HG03025 (cell line): ENCODE measurements at regions not wholly inside any gene's neighbourhood (a gene's known extent, or its start where the extent isn't known, plus 50 kb on each side); places are given as distances from the start of the nearest gene placed in this dataset.
"Not testable (repeated sequence)": the region's sequence is repeated elsewhere in the genome, so short reads cannot be mapped to it uniquely, and the experiment has no call there.

ENCODE experiments used
- ATAC-seq: cut with Tn5 transposase; IDR thresholded peaks from one replicate; pipeline ENCODE4 v1.9.1; 2021; ENCODE audit warnings: mild to moderate bottlenecking, moderate library complexity; ENCODE audit not compliant: unreplicated experiment, low FRiP score

DNA sequence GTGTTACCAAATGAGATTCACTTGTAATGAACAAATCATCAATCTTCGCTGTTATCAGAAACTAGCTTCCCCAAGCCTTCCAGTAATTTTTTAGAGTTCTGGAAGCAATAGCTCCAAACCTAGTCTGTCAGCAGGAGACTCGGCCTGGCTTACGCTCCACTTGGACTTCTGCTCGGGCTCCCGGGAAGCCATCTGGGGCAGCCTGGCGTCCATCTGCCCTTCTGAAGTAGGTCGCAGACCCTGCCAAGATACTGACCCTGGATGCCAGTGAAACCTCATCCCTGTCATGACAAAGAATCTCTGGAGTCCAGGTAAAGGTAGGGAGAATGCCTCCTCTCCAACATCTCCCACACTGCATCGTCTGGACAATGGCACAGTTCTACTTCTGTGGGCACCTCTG, 493.8 kb upstream of the ZFP42 start:
- no peak for ATAC-seq

- ATAC-seq = no peak
Observed at GRCh38 chr4:187504974-187505797, 490.4 kb upstream of the ZFP42 start.

DNA sequence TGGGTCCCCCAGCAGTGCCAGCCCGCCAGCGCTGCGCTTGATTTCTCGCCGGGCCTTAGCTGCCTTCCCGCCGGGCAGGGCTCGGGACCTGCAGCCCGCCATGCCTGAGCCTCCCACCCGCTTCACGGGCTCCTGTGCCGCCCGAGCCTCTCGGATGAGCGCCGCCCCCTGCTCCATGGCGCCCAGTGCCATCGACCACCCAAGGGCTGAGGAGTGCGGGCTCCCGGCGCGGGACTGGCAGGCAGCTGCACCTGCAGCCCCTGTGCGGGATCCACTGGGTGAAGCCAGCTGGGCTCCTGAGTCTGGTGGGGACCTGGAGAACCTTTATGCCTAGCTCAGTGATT, 489.8 kb upstream of the ZFP42 start:
- not testable (repeated sequence) for ATAC-seq

- ATAC-seq = no peak
Observed at GRCh38 chr4:187516224-187516623, 479.3 kb upstream of the ZFP42 start.

DNA sequence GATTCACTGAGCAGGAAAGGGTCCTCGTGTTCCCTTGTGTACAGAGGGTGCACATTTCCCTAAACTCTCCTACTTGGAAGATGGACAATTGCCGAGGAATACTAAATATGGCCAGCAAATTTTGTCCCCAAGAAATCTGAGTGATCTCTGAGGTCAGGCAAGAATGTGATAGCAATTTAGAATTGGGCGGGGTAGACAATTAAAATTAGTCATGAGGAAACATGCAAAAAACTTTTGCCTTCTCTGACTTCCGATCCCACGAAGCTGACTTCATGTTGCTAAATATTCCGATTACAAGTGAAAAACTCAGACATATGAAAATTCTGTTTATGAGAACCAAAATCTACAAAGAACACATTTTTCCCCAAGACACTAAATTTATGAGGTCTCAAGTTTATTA, 453.9 kb upstream of the ZFP42 start:
- ATAC-seq = no peak

GRCh38 chr4:187544461-187545053, 451.0 kb upstream of the ZFP42 start:
- no peak for ATAC-seq

DNA sequence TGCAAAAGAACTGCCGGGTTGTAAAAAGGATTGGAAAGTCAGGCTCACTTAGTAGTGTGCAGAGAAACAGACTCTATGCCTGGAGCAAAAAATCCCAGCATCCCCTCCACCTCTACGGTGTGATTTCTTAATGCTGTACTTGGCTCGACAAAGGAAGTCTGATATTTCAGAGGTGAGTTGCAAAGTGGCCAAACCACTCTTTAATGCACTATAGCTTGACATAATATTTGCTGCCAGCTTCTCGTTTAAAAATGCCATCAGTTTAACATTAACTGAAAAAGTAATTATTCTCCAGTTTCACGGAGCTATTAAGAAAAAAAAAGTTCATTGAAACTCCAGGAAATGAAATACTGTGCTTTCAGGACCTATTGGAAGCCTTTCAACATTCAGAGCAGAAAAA, 448.3 kb upstream of the ZFP42 start:
- no peak for ATAC-seq

DNA sequence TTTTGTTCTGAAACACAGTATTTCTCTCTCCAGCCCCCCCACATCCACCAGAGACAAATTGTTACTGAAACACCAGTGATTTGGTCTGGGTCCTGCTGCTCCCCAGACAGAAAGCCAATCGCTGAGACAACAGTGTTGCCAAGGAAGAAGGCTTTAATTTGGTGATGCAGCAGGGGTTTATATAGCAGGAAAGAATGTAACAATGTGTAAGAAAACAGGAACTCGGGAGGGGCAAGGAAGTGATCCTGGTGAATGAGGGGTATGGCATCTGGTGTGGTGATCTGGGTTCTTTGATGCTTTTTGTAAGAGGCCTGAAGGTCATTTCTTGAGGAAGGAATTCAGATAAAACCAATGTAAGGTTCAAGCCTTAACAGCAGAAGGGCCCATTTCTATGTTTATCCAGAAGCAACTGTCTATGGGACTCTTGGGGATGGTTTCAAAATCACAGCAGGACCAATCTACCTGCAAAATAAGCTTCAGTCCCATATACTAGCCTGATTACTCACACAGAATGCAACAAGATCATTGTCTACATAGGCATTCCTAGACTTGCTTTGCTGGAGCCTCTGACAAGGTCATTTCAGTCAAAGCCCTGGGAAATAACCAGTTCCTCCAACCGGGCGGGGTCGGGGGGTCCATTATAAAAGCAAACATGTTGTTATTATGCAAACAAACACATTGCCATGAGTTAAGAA, 445.2 kb upstream of the ZFP42 start:
- no peak for ATAC-seq

GRCh38 chr4:187552781-187553180, 442.8 kb upstream of the ZFP42 start:
- ATAC-seq = no peak

DNA sequence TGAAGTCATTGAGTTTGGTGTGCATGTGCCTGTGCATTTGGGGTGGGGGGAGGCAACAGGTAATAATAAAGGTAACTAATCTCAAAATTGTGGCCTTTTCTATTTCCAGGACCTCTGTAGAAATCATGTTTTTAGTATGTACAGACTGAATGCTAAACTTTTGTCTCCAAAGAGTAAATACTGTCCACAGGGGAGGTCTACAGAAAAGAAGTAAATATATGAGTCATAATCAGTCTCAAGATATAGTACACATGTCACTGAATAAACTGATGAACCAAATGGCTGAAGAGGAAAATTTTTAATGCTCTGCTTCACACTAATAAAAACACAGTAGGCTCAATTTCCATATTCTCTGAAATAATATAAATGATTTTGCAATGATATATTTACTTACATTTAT, 440.4 kb upstream of the ZFP42 start:
- no peak for ATAC-seq

GRCh38 chr4:187558391-187558790, 437.2 kb upstream of the ZFP42 start:
- ATAC-seq = no peak

GRCh38 chr4:187562345-187562744, 433.2 kb upstream of the ZFP42 start:
- ATAC-seq = no peak

GRCh38 chr4:187565416-187565815, 430.2 kb upstream of the ZFP42 start:
- no peak for ATAC-seq

DNA sequence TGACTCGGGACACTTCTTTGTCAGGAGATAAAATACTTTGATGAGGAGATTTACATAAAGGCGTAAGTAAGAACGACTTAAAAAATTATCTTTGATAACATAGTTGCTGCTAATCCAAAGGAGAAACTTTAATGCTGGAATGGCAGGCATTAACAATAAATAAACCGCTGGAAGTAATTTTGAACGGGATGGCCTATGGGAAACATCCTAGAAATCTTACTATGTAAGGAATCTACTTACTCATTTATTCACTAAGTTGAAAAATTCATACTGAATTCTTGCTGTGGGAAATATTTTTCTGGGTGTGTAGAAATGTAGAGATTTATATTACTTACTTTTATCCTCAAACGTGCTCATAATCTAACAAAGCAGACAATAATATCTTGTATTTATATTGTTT, 425.7 kb upstream of the ZFP42 start:
- ATAC-seq = no peak

GRCh38 chr4:187575706-187576105, 419.9 kb upstream of the ZFP42 start:
- ATAC-seq = no peak

GRCh38 chr4:187576751-187577150, 418.8 kb upstream of the ZFP42 start:
- no peak for ATAC-seq

DNA sequence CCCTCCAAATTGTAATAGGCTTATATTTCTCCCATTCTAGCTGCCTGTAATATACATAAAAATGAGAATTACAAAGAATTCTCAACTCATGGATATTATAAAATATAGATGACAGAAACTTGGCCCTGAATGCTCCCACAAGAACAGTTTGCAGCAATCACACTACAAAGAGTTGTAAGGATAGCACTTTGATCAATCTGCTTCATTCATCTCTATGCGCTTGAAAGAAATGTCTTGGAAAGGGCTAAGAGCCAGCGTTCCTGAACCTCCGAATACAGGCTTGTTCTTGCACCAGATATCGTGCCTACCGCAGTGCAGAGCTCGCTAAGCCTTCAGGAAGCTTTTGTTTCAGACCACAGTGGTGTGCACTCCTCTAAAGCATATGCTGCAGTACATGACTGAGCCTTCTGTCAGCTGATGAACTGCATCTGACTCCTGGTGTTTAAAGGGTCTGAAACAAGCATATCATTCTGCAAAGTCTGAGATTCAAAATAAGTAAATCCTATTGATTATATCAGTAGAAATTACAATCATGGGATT, 417.6 kb upstream of the ZFP42 start:
- no peak for ATAC-seq

DNA sequence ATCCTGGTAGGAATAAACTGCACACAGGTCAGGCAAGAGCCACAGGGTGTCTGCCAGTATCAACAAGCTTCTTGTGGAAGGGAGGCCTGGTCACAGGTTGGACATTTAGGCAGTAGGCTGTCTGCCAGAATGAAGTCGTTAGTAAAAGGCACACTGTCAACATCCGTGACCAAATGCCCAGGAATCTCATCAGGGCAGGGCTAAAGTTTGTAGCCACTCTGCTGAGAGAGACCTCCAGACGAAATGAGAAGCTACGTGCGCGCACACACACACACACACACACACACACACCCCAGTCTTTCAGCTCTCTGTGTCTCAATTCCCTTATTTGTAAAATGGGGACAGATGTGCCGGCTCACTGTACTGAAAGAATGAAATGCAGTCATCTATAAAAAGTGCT, 408.7 kb upstream of the ZFP42 start:
- no peak for ATAC-seq

GRCh38 chr4:187598196-187598595, 397.4 kb upstream of the ZFP42 start:
- ATAC-seq = no peak

DNA sequence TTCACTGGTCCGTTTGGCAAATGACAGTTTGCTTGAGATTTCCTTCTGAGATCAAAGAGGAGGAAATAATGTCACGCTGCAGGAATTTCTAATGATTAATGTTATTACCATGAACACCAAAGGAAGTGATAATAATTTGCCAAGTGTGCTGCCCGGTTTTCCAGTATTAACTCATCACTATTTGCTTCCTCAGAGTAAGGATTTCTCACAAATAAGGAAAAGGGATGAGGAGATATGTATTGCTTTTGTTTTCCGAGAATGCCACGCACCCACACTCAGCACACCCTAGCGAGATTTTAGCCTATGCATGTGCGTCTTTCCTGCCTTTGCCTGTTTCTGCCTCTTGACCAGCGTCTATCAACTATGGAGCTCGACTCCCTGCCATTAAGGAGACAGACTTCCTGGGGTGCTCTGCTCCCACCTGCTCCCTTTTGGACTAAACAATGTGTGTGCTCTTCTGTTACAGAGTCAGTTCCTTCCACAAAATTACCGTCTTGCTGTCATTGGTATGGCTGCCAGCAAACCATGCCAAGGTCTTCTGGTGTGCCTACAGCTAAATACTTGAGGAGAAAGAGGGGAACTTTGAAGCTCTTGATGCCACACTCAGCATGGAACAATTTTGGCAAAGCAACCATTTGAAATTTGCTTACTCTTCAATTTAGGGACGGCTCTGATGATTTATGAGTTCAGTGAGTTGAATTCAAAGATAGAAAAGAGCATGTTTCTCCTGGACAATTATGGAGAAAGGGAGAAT, 393.1 kb upstream of the ZFP42 start:
- no peak for ATAC-seq
